ENCODE measurements at regions not wholly inside any gene's neighbourhood (a gene's known extent, or its start where the extent isn't known, plus 50 kb on each side); places are given as distances from the start of the nearest gene placed in this dataset.

DNA sequence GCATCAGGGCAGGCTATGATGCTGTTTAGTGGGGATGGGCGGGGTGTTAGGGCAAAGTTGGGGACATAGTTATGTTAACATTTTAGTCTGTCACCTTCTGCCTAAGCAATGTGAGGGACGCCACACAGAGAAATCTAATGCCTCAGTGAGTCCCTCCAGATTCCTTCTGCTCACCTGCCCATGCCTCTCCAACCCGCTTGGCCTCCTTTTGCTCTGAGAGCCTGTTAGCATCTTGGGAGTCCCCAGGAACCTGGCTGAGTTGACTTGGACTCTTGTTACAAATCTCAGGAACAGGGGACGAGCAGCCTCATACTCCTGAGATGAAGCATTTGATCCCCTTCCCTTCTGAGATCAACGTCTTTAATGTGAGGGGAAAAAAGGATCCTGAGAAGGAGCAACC lies 336.8 kb downstream of the CCSER2 start:
- H3K9me3 ChIP-seq (ENCODE audit: insufficient read depth, low read depth, low read length), result no peaks in the 10 kb centered on the region
- H3F3A ChIP-seq (ENCODE audit: low read depth), result no peaks in the 10 kb centered on the region

DNA sequence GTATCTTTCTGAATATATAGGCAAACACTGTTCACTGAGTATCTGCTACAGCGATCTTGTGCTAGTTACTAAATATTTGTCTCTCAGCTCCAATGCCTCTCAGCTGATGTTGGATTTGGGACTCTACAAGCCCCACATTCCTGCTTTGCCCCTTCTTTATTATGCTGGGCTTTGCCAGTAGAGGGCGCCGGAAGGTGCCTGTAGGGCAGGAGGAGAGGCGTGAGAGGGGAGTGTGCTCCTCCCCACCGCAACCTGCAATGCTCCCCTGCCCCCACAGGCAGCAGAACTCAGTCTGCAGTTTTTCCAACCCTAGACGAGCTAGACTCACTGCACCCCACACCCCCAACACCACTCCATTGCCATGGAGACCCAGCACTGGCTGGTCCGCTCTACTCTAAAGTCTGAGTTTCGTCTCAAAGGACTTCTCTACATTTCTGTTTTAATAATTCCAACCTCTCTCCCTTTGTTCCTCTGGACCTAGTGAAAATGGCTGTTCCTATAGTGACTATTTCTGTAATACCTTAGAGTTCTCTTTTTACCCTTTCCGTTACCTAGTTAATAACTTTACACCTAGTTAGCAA lies 337.6 kb downstream of the CCSER2 start:
- no peak overlapping the region for H2AFZ ChIP-seq (ENCODE audit: low read length)

More for the DNA sequence above, 336.8 kb downstream of the CCSER2 start:
- no peaks in the 10 kb centered on the region for H4K20me1 ChIP-seq (ENCODE audit: insufficient read depth, low read length, poor library complexity, severe bottlenecking)
- no peaks in the 10 kb centered on the region for H3K79me2 ChIP-seq (ENCODE audit: insufficient read depth, low read length)
- TF ChIP-seq EZH2phosphoT487 (IDR thresholded peaks at IDR 0.05; ENCODE audit: borderline replicate concordance) (no peak), CTCF (conservative IDR thresholded peaks at IDR 0.05; ENCODE audit: low read length) (no peak)
- H2AFZ ChIP-seq (ENCODE audit: low read length), result no peak overlapping the region
- no peak overlapping the region for H3K4me2 ChIP-seq (ENCODE audit: low read depth, low read length, poor library complexity, severe bottlenecking)
- no peaks in the 10 kb centered on the region for H3K36me3 ChIP-seq (ENCODE audit: insufficient read depth, low read length)
- no peaks in the 10 kb centered on the region for H3K9me2 ChIP-seq (replicated peaks; ENCODE audit: low read depth, low read length)
- no peaks in the 10 kb centered on the region for H3K27me3 ChIP-seq (ENCODE audit: insufficient read depth, low read length, poor library complexity, severe bottlenecking)
- H3K4me1 ChIP-seq (ENCODE audit: insufficient read depth, low read length, poor library complexity, severe bottlenecking), result no peaks in the 10 kb centered on the region
- H3K4me3 ChIP-seq (ENCODE audit: low read length, poor library complexity, severe bottlenecking), result no peak overlapping the region
- no peak overlapping the region for H3K9ac ChIP-seq (ENCODE audit: low read depth, low read length, poor library complexity, severe bottlenecking)

DNA sequence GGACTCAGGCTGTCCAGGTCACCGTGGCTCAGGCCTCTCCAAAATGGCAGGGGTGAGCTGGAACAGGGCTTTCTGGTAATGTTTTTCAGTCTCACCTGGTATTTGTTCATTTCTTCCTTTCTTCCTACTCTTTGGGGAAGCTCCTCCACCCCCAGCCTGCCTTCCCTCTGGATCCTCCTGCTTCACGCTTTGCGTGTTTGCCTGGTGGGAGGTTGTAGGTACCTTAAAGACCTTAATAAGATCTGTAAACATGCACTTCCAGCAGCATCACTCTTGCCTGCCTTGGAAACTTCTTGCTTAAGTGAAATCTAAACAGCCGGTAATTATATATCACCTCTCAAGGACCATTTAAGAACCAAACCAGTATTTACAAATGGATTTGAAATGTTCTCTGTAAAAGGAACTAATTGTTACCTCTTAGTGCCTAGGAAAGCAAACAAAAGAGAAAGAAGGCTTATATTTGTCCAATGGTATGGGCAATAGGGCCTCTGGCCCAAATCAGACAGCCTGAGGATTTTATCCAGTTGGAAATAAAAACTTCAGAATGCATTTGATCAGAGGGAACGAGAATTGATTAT lies 339.9 kb downstream of the CCSER2 start:
- Histone ChIP-seq H3F3A (ENCODE audit: low read depth) (no peaks in the 10 kb centered on the region), H3K4me1 (ENCODE audit: insufficient read depth, low read length, poor library complexity, severe bottlenecking) (peaks cover 7% of the 10 kb centered on the region), H3K9ac (ENCODE audit: low read depth, low read length, poor library complexity, severe bottlenecking) (no peak overlapping the region), H3K4me2 (ENCODE audit: low read depth, low read length, poor library complexity, severe bottlenecking) (no peak overlapping the region), H3K4me3 (ENCODE audit: low read length, poor library complexity, severe bottlenecking) (no peak overlapping the region), H3K9me3 (ENCODE audit: insufficient read depth, low read depth, low read length) (no peaks in the 10 kb centered on the region), H4K20me1 (ENCODE audit: insufficient read depth, low read length, poor library complexity, severe bottlenecking) (no peaks in the 10 kb centered on the region), H3K36me3 (ENCODE audit: insufficient read depth, low read length) (no peaks in the 10 kb centered on the region), H3K9me2 (replicated peaks; ENCODE audit: low read depth, low read length) (no peaks in the 10 kb centered on the region), H3K79me2 (ENCODE audit: insufficient read depth, low read length) (no peaks in the 10 kb centered on the region), H3K27me3 (ENCODE audit: insufficient read depth, low read length, poor library complexity, severe bottlenecking) (no peaks in the 10 kb centered on the region), H2AFZ (ENCODE audit: low read length) (no peak overlapping the region)
- TF ChIP-seq EZH2phosphoT487 (IDR thresholded peaks at IDR 0.05; ENCODE audit: borderline replicate concordance) (no peak), CTCF (conservative IDR thresholded peaks at IDR 0.05; ENCODE audit: low read length) (no peak)

More for the DNA sequence above, 337.6 kb downstream of the CCSER2 start:
- Histone ChIP-seq H3K36me3 (ENCODE audit: insufficient read depth, low read length) (no peaks in the 10 kb centered on the region), H4K20me1 (ENCODE audit: insufficient read depth, low read length, poor library complexity, severe bottlenecking) (no peaks in the 10 kb centered on the region), H3K27me3 (ENCODE audit: insufficient read depth, low read length, poor library complexity, severe bottlenecking) (no peaks in the 10 kb centered on the region), H3K9ac (ENCODE audit: low read depth, low read length, poor library complexity, severe bottlenecking) (no peak overlapping the region), H3K4me3 (ENCODE audit: low read length, poor library complexity, severe bottlenecking) (no peak overlapping the region), H3K4me1 (ENCODE audit: insufficient read depth, low read length, poor library complexity, severe bottlenecking) (no peaks in the 10 kb centered on the region), H3K4me2 (ENCODE audit: low read depth, low read length, poor library complexity, severe bottlenecking) (no peak overlapping the region), H3F3A (ENCODE audit: low read depth) (no peaks in the 10 kb centered on the region), H3K9me3 (ENCODE audit: insufficient read depth, low read depth, low read length) (no peaks in the 10 kb centered on the region), H3K9me2 (replicated peaks; ENCODE audit: low read depth, low read length) (no peaks in the 10 kb centered on the region), H3K79me2 (ENCODE audit: insufficient read depth, low read length) (no peaks in the 10 kb centered on the region)
- no peak for TF ChIP-seq EZH2phosphoT487 (IDR thresholded peaks at IDR 0.05; ENCODE audit: borderline replicate concordance)
- peak; percentile 80 for TF ChIP-seq CTCF (conservative IDR thresholded peaks at IDR 0.05; ENCODE audit: low read length)

Measured in Loucy (cell line).